HepG2 (cell line): ENCODE measurements at regions not wholly inside any gene's neighbourhood (a gene's known extent, or its start where the extent isn't known, plus 50 kb on each side); places are given as distances from the start of the nearest gene placed in this dataset.

ENCODE experiments used
- ATAC-seq: fragments of 200-7000 bp; cut with Tn5 transposase; 3 replicates; pipeline ENCODE4 v1.9.1; 2020; ENCODE audit warnings: mild to moderate bottlenecking, moderate library complexity
- BruUV-seq: library from RNA; stranded (reverse); fragments of 400-500 nt; replicated peaks from 2 replicates; lab custom pipeline; 2021; lab: Mats Ljungman, UMichigan
- CTCF ChIA-PET: fragments of 300-600 bp; formaldehyde crosslinking; extraction: SDS; loops from one replicate; lab custom pipeline; 2021; ENCODE audit warnings: low total read pairs, inconsistent platforms, low intra/inter-chr PET ratio; lab: Yijun Ruan, JAX
- POLR2A ChIA-PET: fragments of 350-600 bp; sonication (Branson Sonifier 250); formaldehyde crosslinking; loops from one replicate; lab custom pipeline; 2020; ENCODE audit warnings: antibody characterized with exemption, inconsistent platforms; lab: Yijun Ruan, JAX
- DNase-seq: peaks from one replicate; pipeline ENCODE4 v3.0.0-alpha.2; 2015; ENCODE audit warnings: low spot score
- FAIRE-seq: peaks from 3 replicates; lab custom pipeline; 2011; peaks lifted over from hg19 to GRCh38; lab: Jason Lieb, UNC
- H2AFZ ChIP-seq: one replicate; pipeline ENCODE4 v1.6.1; 2011; ENCODE audit warnings: low read length, inconsistent platforms
- H3K27ac ChIP-seq: fragments of 300-600 bp; 3 replicates; pipeline ENCODE4 v1.8.0; 2011; ENCODE audit warnings: mixed run types, mild to moderate bottlenecking, mixed read lengths, low read length, inconsistent platforms; ENCODE audit not compliant: insufficient read depth; ENCODE audit errors: extremely low read length
- H3K27me3 ChIP-seq, 2 experiments: fragments of 200-600 bp in 1 of 2; 2 replicates in 1 of 2; 3 replicates in 1 of 2; pipeline versions ENCODE4 v1.6.0 to v1.8.0; 2011; ENCODE audit warnings: low read length in 2 of 2, mild to moderate bottlenecking in 2 of 2, moderate library complexity in 2 of 2, inconsistent platforms in 1 of 2; ENCODE audit not compliant: insufficient read depth in 2 of 2, control insufficient read depth in 1 of 2
- H3K36me3 ChIP-seq, 2 experiments: fragments of 200-600 bp in 1 of 2; replicated peaks in 1 of 2; 2 replicates in 1 of 2; 3 replicates in 1 of 2; pipeline versions ENCODE4 v1.5.1 to v1.8.0; 2011; ENCODE audit warnings: low read length in 2 of 2, inconsistent platforms in 1 of 2; ENCODE audit not compliant: insufficient read depth in 2 of 2, control insufficient read depth in 1 of 2
- H3K4me1 ChIP-seq: 2 replicates; pipeline ENCODE4 v1.5.1; 2012; ENCODE audit warnings: low read length, inconsistent platforms; ENCODE audit not compliant: insufficient read depth
- H3K4me2 ChIP-seq: 2 replicates; pipeline ENCODE4 v1.6.0; 2011; ENCODE audit warnings: low read depth, low read length, inconsistent platforms
- H3K4me3 ChIP-seq, 3 experiments: fragments of 200-600 bp in 1 of 3; sonication (generic), shearing (Covaris generic) in 1 of 3; replicated peaks in 1 of 3; 2 replicates each; pipeline ENCODE4 v1.5.1; 2011 to 2016; ENCODE audit warnings: low read length in 3 of 3, inconsistent platforms in 2 of 3, low read depth in 2 of 3, mild to moderate bottlenecking in 2 of 3, control low read depth in 1 of 3, mixed read lengths in 1 of 3; ENCODE audit not compliant: insufficient read depth in 1 of 3
- H3K79me2 ChIP-seq: one replicate; pipeline ENCODE4 v1.6.1; 2011; ENCODE audit warnings: low read length, inconsistent platforms; ENCODE audit not compliant: insufficient read depth
- H3K9ac ChIP-seq: 2 replicates; pipeline ENCODE4 v1.6.0; 2011; ENCODE audit warnings: mild to moderate bottlenecking, low read depth, low read length, inconsistent platforms; ENCODE audit not compliant: insufficient read depth
- H3K9me3 ChIP-seq: 2 replicates; pipeline ENCODE4 v1.5.1; 2012; ENCODE audit warnings: mild to moderate bottlenecking, low read length
- H4K20me1 ChIP-seq: 2 replicates; pipeline ENCODE4 v1.6.0; 2011; ENCODE audit warnings: inconsistent platforms, mild to moderate bottlenecking, low read length, moderate library complexity; ENCODE audit not compliant: insufficient read depth
- AHR ChIP-seq: IDR thresholded peaks from 2 replicates; pipeline ENCODE4 v1.6.1; 2018; ENCODE audit warnings: missing genetic modification reagents, missing compliant biosample characterization
- CENPX ChIP-seq: sonication (generic); formaldehyde crosslinking; IDR thresholded peaks from 2 replicates; pipeline ENCODE4 v1.9.0; 2021; ENCODE audit warnings: mild to moderate bottlenecking, missing genetic modification reagents, moderate library complexity
- EZH2 ChIP-seq: conservative IDR thresholded peaks from 2 replicates; pipeline ENCODE4 v1.6.1; 2012; ENCODE audit warnings: mild to moderate bottlenecking, low read depth, low read length, moderate library complexity
- FOXP1 ChIP-seq, 2 experiments: fragments of 450-650 bp in 1 of 2; IDR thresholded peaks; 2 replicates each; pipeline ENCODE4 v1.6.1; 2017 to 2018; ENCODE audit warnings: antibody characterized with exemption in 1 of 2
- HNF4A ChIP-seq: sonication (generic); formaldehyde crosslinking; IDR thresholded peaks from 2 replicates; pipeline ENCODE4 v1.4.0; 2020; ENCODE audit warnings: missing genetic modification reagents
- HOXA9 ChIP-seq: sonication (generic); formaldehyde crosslinking; IDR thresholded peaks from 2 replicates; pipeline ENCODE4 v1.8.1; 2022; ENCODE audit warnings: missing genetic modification reagents, mild to moderate bottlenecking, moderate library complexity, borderline replicate concordance
- SALL1 ChIP-seq: sonication (generic); formaldehyde crosslinking; IDR thresholded peaks from 2 replicates; pipeline ENCODE4 v1.8.0; 2022; ENCODE audit warnings: mild to moderate bottlenecking, missing genetic modification reagents
- SIX1 ChIP-seq: sonication (generic); formaldehyde crosslinking; IDR thresholded peaks from 2 replicates; pipeline ENCODE4 v1.4.0; 2020; ENCODE audit warnings: missing genetic modification reagents, borderline replicate concordance
- TBL1XR1 ChIP-seq: fragments of 150-350 bp; IDR thresholded peaks from 2 replicates; pipeline ENCODE4 v1.6.1; 2014; ENCODE audit warnings: borderline replicate concordance, low read length; ENCODE audit not compliant: partially characterized antibody
- TBX2 ChIP-seq: sonication (generic); formaldehyde crosslinking; IDR thresholded peaks from 2 replicates; pipeline ENCODE4 v1.5.0; 2020; ENCODE audit warnings: missing genetic modification reagents, mild to moderate bottlenecking, borderline replicate concordance
- ZNF251 ChIP-seq: sonication (generic); formaldehyde crosslinking; IDR thresholded peaks from 2 replicates; pipeline ENCODE4 v1.9.0; 2021; ENCODE audit warnings: mild to moderate bottlenecking, missing genetic modification reagents
- ZNF260 ChIP-seq: sonication (generic); formaldehyde crosslinking; IDR thresholded peaks from 2 replicates; pipeline ENCODE4 v1.4.0; 2020; ENCODE audit warnings: missing genetic modification reagents, low read depth, mild to moderate bottlenecking, borderline replicate concordance
- ZNF282 ChIP-seq: fragments of 450-650 bp; IDR thresholded peaks from 2 replicates; pipeline ENCODE4 v1.6.1; 2018; ENCODE audit not compliant: partially characterized antibody
- ZNF441 ChIP-seq: sonication (generic); formaldehyde crosslinking; IDR thresholded peaks from 2 replicates; pipeline ENCODE4 v1.7.0; 2021; ENCODE audit warnings: missing genetic modification reagents, borderline replicate concordance
- ZNF552 ChIP-seq: sonication (generic); formaldehyde crosslinking; IDR thresholded peaks from 2 replicates; pipeline ENCODE4 v1.9.0; 2022; ENCODE audit warnings: missing genetic modification reagents, mild to moderate bottlenecking, borderline replicate concordance
- ZNF605 ChIP-seq: sonication (generic); formaldehyde crosslinking; IDR thresholded peaks from 2 replicates; pipeline ENCODE4 v1.8.0; 2022; ENCODE audit warnings: mild to moderate bottlenecking, missing genetic modification reagents
- ZNF772 ChIP-seq: sonication (generic); formaldehyde crosslinking; IDR thresholded peaks from 2 replicates; pipeline ENCODE4 v1.5.0; 2020; ENCODE audit warnings: mild to moderate bottlenecking, missing genetic modification reagents
- ZNF788 ChIP-seq: sonication (generic); formaldehyde crosslinking; IDR thresholded peaks from 2 replicates; pipeline ENCODE4 v1.5.0; 2020; ENCODE audit warnings: mild to moderate bottlenecking, missing genetic modification reagents, borderline replicate concordance
- WGBS: methylation state at CpG from one replicate; pipeline ENCODE4 v1.1.6; 2017; ENCODE audit warnings: low lambda C conversion rate; 5-methylcytosine and 5-hydroxymethylcytosine counted together
- in situ Hi-C: cut with HindIII; loops from 2 replicates; pipeline ENCODE4 v1.10.0; 2017; ENCODE audit warnings: low pct_unique_long_range_greater_than_20kb; ENCODE audit not compliant: extremely low pct_ligation_motif_present
- intact Hi-C: fragments of 100-400 bp; cut with micrococcal nuclease; formaldehyde crosslinking; loops from one replicate; pipeline ENCODE4 v1.10.0; 2022; ENCODE audit not compliant: unreplicated experiment
- TF ChIP-seq, protein P1 (sequence below): sonication (generic); formaldehyde crosslinking; conservative IDR thresholded peaks from 2 replicates; pipeline ENCODE4 v1.4.0; 2020; ENCODE audit warnings: missing genetic modification reagents

DNA sequence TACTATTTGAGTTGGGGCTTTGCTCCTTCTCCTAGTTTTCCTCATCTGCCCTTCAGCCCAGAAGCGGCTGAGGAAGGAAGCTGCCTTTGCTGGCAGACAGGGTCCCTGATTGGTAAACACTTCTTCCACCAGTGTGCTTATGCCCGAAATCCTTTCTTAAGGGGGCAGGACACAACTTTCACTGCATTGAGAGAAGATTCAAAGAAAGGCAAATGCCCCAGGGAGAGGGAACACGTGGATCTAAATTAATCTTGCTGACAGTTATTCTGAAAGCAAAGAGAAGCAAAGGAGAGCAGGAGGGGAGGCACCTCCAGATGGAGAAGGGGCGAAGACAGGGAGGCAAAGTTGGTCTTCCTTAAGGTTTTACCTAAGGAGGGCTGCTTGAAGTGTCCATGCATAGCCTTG lies 92.1 kb upstream of the EFEMP1 start:
- FAIRE-seq (no peak), DNase-seq (no peak), ATAC-seq (no peak)
- BruUV-seq = no TSS peak
- ChIA-PET POLR2A (no interaction called here), CTCF (no interaction called here)
- H4K20me1 ChIP-seq = no peaks in the 10 kb centered on the region
- H2AFZ ChIP-seq = no peak overlapping the region
- no peak overlapping the region for H3K4me2 ChIP-seq
- H3K9me3 ChIP-seq = no peaks in the 10 kb centered on the region
- no peaks in the 10 kb centered on the region for H3K36me3 ChIP-seq
- WGBS = under 1% methylated on average over 4 of the region's 4 CpGs
- in situ Hi-C loops (no loop called here), intact Hi-C loops (no loop called here)
- no peak overlapping the region for H3K27ac ChIP-seq
- H3K79me2 ChIP-seq = no peaks in the 10 kb centered on the region
- TF ChIP-seq ZNF552 (no peak), ZNF441 (CRISPR knock-in tag) (no peak), ZNF260 (CRISPR knock-in tag) (no peak), TBX2 (CRISPR knock-in tag) (no peak), TBL1XR1 (no peak), ZNF605 (CRISPR knock-in tag) (no peak), HNF4A (CRISPR knock-in tag) (no peak)
- no peaks in the 10 kb centered on the region for H3K4me1 ChIP-seq
- no peak overlapping the region for H3K9ac ChIP-seq
- H3K4me3 ChIP-seq = no peak overlapping the region
- H3K27me3 ChIP-seq = 0 out of 5 replicates have a peak, but pooled peaks cover 0 to 9% of the 10 kb centered on the region in 2 experiments

DNA sequence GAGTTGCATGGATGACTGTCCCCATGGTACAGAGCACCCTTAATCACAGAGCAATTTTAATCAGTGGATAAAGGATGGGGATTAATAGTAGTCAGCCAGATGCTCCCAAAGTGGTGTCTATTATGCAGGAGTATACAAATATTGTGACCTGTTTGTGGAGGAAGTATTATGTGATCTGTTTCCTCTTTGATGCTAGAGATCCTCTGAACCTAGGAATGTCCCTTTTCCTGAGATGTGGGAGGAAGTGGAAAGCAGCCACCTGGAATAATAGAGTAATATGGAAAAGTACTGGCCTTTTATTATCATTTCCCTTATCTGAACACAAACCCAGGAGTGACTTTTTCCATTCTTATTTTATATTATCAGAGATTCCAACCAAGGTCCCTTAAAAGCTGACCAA lies 94.2 kb upstream of the EFEMP1 start:
- H3K4me1 ChIP-seq = no peaks in the 10 kb centered on the region
- in situ Hi-C loops (no loop called here), intact Hi-C loops (no loop called here)
- no peak overlapping the region for H2AFZ ChIP-seq
- no peaks in the 10 kb centered on the region for H4K20me1 ChIP-seq
- 0 out of 5 replicates have a peak, but pooled peaks cover 0 to 9% of the 10 kb centered on the region in 2 experiments for H3K27me3 ChIP-seq
- H3K9ac ChIP-seq = no peak overlapping the region
- no TSS peak for BruUV-seq
- no peak overlapping the region for H3K27ac ChIP-seq
- H3K36me3 ChIP-seq = no peaks in the 10 kb centered on the region
- POLR2A ChIA-PET = no interaction called here
- FAIRE-seq (no peak), ATAC-seq (no peak), DNase-seq (no peak)
- H3K9me3 ChIP-seq = no peaks in the 10 kb centered on the region
- H3K4me2 ChIP-seq = no peak overlapping the region
- no peak overlapping the region for H3K4me3 ChIP-seq
- H3K79me2 ChIP-seq = no peaks in the 10 kb centered on the region
- CTCF ChIA-PET = no interaction called here
- TF ChIP-seq ZNF772 (CRISPR knock-in tag) (no peak), ZNF788 (CRISPR knock-in tag) (no peak), ZNF251 (CRISPR knock-in tag) (no peak), AHR (CRISPR knock-in tag) (no peak), SIX1 (no peak), SALL1 (CRISPR knock-in tag) (no peak), HOXA9 (CRISPR knock-in tag) (no peak), CENPX (no peak), EZH2 (no peak), ZNF282 (no peak), FOXP1 (IDR thresholded peaks at IDR 0.05) (no peak), FOXP1 (CRISPR knock-in tag; IDR thresholded peaks at IDR 0.05) (no peak)
- TF ChIP-seq, protein P1, sequence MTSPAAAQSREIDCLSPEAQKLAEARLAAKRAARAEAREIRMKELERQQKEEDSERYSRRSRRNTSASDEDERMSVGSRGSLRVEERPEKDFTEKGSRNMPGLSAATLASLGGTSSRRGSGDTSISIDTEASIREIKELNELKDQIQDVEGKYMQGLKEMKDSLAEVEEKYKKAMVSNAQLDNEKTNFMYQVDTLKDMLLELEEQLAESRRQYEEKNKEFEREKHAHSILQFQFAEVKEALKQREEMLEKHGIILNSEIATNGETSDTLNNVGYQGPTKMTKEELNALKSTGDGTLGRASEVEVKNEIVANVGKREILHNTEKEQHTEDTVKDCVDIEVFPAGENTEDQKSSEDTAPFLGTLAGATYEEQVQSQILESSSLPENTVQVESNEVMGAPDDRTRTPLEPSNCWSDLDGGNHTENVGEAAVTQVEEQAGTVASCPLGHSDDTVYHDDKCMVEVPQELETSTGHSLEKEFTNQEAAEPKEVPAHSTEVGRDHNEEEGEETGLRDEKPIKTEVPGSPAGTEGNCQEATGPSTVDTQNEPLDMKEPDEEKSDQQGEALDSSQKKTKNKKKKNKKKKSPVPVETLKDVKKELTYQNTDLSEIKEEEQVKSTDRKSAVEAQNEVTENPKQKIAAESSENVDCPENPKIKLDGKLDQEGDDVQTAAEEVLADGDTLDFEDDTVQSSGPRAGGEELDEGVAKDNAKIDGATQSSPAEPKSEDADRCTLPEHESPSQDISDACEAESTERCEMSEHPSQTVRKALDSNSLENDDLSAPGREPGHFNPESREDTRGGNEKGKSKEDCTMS (CRISPR knock-in tag) = no peak
